ENCODE measurements at regions not wholly inside any gene's neighbourhood (a gene's known extent, or its start where the extent isn't known, plus 50 kb on each side); places are given as distances from the start of the nearest gene placed in this dataset.

DNA sequence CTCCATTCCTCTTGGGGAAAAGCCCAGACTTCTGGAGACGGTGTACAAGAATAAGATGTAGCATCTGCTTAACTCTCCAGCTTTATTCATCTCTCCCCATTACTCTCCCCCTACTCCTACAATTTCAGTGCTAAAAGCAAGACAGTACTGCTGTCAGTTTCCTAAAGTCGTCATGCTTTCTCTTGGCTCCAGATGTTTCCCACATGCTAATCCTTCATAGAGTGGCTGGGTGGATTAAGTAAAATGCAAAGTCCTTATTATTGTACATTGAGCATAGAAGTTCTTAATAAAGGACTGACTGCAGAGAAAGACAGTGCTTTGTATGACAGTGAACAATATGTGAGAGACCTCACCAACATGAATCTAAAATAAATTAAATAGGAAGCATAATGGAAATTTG is 142.2 kb upstream of the UBASH3B start:
- no peaks in the 10 kb centered on the region for H3K9me3 Mint-ChIP-seq
- ChIA-PET POLR2A (no interaction called here), CTCF (no interaction called here)

DNA sequence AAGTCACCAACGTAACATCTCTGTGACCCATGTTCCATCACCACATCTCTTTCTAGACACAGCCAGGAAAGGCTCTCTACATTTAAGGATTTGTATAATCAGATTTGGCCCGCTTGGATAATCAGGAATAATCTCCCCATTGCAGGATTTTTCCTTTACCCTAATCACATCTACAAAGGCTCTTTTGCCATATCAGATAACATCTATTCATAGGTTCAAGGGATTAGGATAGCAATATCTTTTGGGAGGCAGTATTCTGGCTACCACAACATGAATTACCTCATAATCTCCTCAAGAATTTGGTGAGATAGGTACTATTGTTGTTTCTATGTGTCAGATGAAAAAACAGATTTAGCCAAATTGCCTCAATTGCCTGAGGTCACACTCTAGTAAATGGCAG is 142.8 kb upstream of the UBASH3B start:
- DNase-seq, result no peak
- no peaks in the 10 kb centered on the region for H3K36me3 Mint-ChIP-seq (ENCODE audit: low read depth)
- H3K9me3 Mint-ChIP-seq, result no peaks in the 10 kb centered on the region
- no peak overlapping the region for H3K4me3 Mint-ChIP-seq
- H3K4me1 Mint-ChIP-seq, result no peaks in the 10 kb centered on the region
- CTCF ChIA-PET, result no interaction called here
- H3K27me3 Mint-ChIP-seq, result no peaks in the 10 kb centered on the region
- H3K27ac Mint-ChIP-seq, result no peak overlapping the region
- POLR2A ChIA-PET, result no interaction called here

More for the DNA sequence above, 142.2 kb upstream of the UBASH3B start:
- no peak for DNase-seq
- H3K4me3 Mint-ChIP-seq, result no peak overlapping the region
- no peaks in the 10 kb centered on the region for H3K36me3 Mint-ChIP-seq (ENCODE audit: low read depth)
- no peaks in the 10 kb centered on the region for H3K27me3 Mint-ChIP-seq
- no peak overlapping the region for H3K27ac Mint-ChIP-seq
- no peaks in the 10 kb centered on the region for H3K4me1 Mint-ChIP-seq

DNA sequence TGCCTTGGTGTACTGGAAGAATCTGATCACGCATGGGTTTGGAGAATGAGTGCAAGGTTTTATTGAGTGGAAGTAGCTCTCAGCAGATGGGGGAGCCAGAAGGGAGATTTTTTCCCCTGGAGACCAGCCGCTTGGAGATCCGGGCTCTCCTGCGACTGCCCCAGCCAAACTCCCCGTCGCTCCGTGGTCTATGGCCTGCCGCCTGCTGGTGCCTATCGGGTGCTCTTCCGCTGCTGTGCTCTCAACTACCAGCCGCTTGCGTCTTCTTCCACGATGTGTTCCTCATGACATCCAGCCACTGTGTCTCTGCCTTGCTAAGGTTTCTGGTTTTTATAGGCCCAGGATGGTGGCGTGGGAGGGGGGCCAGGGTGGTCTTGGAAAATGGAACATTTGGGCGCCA is 145.6 kb upstream of the UBASH3B start:
- ChIA-PET CTCF (no interaction called here), POLR2A (no interaction called here)
- no peak overlapping the region for H3K4me3 Mint-ChIP-seq
- DNase-seq, result no peak
- no peaks in the 10 kb centered on the region for H3K9me3 Mint-ChIP-seq
- H3K27me3 Mint-ChIP-seq, result peaks cover 7% of the 10 kb centered on the region
- no peaks in the 10 kb centered on the region for H3K4me1 Mint-ChIP-seq
- H3K36me3 Mint-ChIP-seq (ENCODE audit: low read depth), result no peaks in the 10 kb centered on the region
- H3K27ac Mint-ChIP-seq, result no peak overlapping the region

DNA sequence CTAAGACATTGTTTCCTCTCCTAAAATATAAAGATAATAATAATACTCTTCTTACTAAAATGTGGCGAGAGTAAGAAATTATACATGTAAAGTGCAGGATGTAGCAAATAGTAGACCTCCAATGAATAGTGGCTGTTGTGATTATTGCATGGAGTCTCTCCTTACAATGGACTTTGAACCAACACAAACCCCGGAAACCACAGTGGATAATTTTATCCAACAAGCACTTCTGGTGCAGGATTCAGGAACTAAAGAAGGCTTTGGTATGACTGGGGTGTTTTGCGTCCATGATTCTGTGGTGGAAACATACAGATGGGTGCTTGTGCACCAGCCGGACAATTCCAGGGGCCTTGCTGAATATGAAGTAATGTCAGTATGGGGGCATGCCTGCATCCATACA is 146.4 kb upstream of the UBASH3B start:
- H3K36me3 Mint-ChIP-seq (ENCODE audit: low read depth), result no peaks in the 10 kb centered on the region
- H3K27ac Mint-ChIP-seq, result no peak overlapping the region
- DNase-seq, result no peak
- H3K4me1 Mint-ChIP-seq, result no peaks in the 10 kb centered on the region
- POLR2A ChIA-PET, result no interaction called here
- no peak overlapping the region for H3K4me3 Mint-ChIP-seq
- peaks cover 7% of the 10 kb centered on the region for H3K27me3 Mint-ChIP-seq
- no peaks in the 10 kb centered on the region for H3K9me3 Mint-ChIP-seq
- CTCF ChIA-PET, result no interaction called here

DNA sequence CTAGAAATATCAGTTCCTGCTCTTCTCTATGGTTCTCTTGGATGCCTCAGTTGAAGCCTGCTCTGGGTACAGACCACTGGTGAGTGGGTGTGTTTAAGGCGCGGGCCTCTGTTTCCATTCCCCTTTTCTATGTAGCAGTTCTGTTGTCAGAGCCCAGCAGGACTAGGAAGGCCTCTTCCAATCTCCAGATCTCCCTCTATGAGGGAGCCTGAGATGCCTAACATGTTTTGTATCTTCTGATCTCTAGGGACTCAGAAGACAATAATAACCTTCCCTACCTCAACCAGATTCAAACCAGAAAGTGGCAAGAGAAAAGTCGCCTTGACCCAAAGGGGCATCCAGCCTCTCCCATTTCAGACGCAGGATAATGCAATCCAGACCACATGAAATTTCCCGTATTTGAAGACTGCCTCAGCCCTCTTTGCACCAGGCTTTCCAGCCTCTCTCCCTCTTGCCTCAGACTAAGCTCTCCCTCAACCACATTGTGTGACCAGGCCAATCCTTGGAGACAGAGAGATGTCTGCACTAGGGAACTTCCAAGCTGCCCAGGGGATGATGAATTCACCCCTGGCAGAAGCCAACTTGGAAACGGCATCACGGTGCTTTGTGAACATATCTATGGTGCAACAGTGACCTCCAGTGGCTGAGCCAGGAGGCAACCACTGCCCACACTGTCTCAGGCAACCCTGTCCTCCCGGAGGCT is 150.1 kb upstream of the UBASH3B start:
- H3K4me1 Mint-ChIP-seq, result no peaks in the 10 kb centered on the region
- peak; percentile 54 for DNase-seq
- ChIA-PET CTCF (interaction anchor here (0.6 to 3.1 kb wide), 5 partner anchors 10 to 1186 kb away, joined by 3 to 16 read pairs (median 4); no protein-coding TSS in a partner anchor), POLR2A (no interaction called here)
- H3K27me3 Mint-ChIP-seq, result peaks cover 10% of the 10 kb centered on the region
- H3K36me3 Mint-ChIP-seq (ENCODE audit: low read depth), result no peaks in the 10 kb centered on the region
- no peaks in the 10 kb centered on the region for H3K9me3 Mint-ChIP-seq
- H3K4me3 Mint-ChIP-seq, result no peak overlapping the region
- no peak overlapping the region for H3K27ac Mint-ChIP-seq

DNA sequence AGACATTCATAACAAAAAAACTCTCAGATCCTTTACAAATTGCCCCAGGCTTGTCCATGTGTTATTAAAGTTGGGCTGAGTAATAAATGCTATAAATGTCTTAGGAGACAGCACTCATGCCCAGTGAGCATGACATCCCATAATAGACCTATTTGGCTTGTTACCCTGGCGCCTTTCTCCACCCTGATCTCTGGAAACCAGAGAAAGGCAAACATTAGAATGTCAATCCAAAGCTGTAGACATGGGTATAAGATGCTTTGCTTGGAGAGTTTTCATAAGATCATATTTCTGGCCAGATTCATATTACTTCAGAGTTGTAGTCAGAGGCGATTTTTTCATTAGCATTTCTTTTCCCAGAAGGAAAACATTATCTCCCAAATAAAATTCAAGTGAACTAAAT is 161.3 kb upstream of the UBASH3B start:
- ChIA-PET CTCF (no interaction called here), POLR2A (no interaction called here)
- no peaks in the 10 kb centered on the region for H3K4me1 Mint-ChIP-seq
- no peaks in the 10 kb centered on the region for H3K27me3 Mint-ChIP-seq
- H3K4me3 Mint-ChIP-seq, result no peak overlapping the region
- no peaks in the 10 kb centered on the region for H3K9me3 Mint-ChIP-seq
- no peak for DNase-seq
- H3K36me3 Mint-ChIP-seq (ENCODE audit: low read depth), result no peaks in the 10 kb centered on the region
- H3K27ac Mint-ChIP-seq, result no peak overlapping the region

DNA sequence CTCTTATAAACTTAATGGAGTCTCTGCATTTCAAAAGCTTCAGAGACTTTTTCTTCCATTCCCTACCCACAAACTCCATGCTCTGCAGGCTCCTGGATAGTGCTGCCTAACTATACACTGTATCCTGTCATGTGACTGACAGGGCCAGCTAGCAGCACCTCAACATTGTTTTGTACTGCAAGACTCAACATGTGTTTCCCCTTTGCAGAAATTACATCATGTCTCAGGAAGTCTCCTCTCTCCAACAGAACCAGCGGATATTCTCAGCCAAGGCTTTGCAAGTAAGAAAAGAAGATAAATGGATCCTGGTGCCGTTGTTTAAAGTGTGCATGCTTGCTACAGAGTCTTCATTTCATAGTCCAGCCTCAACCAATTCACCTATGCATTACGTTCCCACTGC is 164.0 kb upstream of the UBASH3B start:
- no peak for DNase-seq
- Mint-ChIP-seq H3K4me3 (no peak overlapping the region), H3K36me3 (ENCODE audit: low read depth) (no peaks in the 10 kb centered on the region), H3K27me3 (no peaks in the 10 kb centered on the region), H3K9me3 (no peaks in the 10 kb centered on the region), H3K4me1 (no peaks in the 10 kb centered on the region), H3K27ac (no peak overlapping the region)
- CTCF ChIA-PET, result no interaction called here
- POLR2A ChIA-PET, result no interaction called here

DNA sequence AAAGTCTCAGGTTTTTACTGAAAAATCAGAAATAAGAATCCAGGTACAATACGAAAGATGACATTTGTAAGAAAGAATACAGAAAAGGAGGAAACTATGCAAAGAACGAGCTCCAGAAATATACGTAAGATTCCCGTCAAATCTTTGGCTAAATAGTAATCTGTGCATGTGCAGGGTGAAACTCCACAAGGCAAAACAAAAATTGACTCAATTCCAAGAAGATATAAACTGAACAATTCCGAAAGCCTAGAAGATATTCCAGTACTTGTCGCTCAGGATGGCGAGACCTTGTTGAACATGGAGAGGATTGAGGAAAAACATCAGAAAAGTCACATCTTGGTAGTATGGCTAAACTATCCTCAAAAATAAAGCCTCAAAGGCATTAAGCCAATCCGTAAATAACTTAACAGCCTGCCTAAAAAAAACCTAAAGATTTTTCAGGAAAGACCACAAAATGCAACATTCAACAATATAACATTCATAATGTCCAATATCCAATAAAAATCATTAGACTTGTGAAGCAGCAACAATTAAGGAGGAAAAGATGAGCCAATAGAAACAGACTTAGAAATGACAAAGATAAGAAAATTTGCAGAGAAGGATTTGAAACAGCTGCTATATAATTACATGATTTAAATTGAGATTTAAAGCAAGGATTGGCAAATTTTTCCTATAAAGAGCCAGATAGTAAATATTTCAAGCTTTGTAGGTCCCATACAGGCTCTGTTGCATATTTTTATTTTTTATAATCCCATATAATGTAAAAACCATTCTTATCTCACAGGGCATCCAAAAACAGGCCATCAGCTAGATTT is 166.4 kb upstream of the UBASH3B start:
- H3K36me3 Mint-ChIP-seq (ENCODE audit: low read depth), result no peaks in the 10 kb centered on the region
- no peak overlapping the region for H3K4me3 Mint-ChIP-seq
- no peaks in the 10 kb centered on the region for H3K9me3 Mint-ChIP-seq
- H3K27me3 Mint-ChIP-seq, result no peaks in the 10 kb centered on the region
- CTCF ChIA-PET, result no interaction called here
- H3K27ac Mint-ChIP-seq, result no peak overlapping the region
- POLR2A ChIA-PET, result no interaction called here
- DNase-seq, result no peak
- H3K4me1 Mint-ChIP-seq, result no peaks in the 10 kb centered on the region

DNA sequence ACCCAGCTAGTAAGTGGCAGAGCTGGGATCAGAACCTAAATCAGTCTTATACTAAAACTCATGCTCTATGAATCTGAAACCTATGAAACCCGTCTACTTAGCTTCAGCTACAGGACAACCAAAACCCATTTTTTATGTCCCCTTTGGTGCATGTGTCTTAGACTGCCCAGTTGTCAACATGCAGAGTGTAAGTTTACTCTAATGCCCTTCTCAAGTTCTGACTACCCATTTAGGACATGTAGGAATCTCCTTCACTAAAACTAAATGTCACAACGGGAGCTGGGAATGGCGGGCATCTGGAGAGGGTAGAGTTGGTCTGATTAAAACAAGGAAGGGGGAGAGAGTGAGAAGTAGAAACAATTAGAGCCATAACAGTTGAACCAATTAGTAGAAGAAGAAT is 167.9 kb upstream of the UBASH3B start:
- no peak overlapping the region for H3K27ac Mint-ChIP-seq
- H3K36me3 Mint-ChIP-seq (ENCODE audit: low read depth), result no peaks in the 10 kb centered on the region
- H3K4me1 Mint-ChIP-seq, result no peaks in the 10 kb centered on the region
- no peak for DNase-seq
- peaks cover 7% of the 10 kb centered on the region for H3K9me3 Mint-ChIP-seq
- ChIA-PET POLR2A (no interaction called here), CTCF (no interaction called here)
- H3K27me3 Mint-ChIP-seq, result no peaks in the 10 kb centered on the region
- H3K4me3 Mint-ChIP-seq, result no peak overlapping the region

DNA sequence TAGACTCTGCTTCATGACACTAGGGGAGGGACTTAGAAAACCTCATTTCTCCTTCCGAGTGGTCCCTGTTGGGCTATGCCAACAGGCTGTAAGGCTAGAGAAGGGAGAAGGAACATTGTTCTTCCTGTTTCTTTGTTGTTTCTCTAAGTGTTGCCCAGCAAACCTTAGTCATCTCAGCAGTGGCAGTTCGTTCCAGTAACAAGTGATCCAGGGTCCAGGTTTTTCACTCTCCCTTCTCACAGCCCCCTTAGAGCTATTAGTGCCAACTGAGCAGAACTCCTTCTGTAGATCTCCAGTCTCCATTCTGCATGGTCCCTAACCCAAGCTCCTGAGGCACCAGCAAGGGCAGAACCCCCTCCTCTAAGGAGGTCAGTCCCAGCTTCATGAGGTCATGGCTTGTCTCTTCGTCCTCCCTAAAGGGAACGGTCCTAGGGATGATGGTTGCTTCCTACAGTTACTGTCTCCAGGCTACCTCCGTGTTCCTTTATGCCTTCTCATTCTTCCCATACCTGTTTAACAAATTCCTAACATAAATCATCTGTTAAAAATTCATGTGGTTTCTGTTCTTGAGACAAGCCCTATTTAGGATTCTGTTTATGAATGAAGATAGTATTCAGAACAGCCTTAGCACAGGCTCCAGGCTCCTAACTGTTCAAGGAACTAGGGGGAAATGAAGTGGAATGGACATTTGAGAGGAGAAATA is 168.6 kb upstream of the UBASH3B start:
- Mint-ChIP-seq H3K27me3 (no peaks in the 10 kb centered on the region), H3K27ac (no peak overlapping the region), H3K4me3 (no peak overlapping the region), H3K4me1 (no peaks in the 10 kb centered on the region), H3K9me3 (peaks cover 7% of the 10 kb centered on the region), H3K36me3 (ENCODE audit: low read depth) (no peaks in the 10 kb centered on the region)
- ChIA-PET CTCF (no interaction called here), POLR2A (no interaction called here)
- no peak for DNase-seq

DNA sequence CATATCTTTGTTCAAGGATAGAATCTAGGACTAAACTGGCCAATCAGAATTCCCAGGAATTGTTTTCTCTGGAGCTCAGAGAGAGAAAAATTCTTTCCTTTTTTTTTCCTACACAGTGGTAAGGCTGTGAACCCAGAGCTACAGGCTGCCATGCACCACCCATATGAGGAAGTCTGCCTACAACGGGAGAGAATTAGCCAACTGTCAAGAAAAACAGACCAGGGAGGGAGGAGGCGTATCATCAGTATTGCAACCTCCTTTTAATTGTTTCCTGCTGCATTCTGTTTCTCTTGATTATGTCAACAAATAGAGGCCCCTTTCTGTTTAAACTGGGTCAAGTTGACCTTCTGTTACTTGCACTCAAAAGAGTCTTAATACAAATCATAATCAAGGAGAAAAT is 176.5 kb upstream of the UBASH3B start:
- Mint-ChIP-seq H3K4me1 (no peaks in the 10 kb centered on the region), H3K36me3 (ENCODE audit: low read depth) (no peaks in the 10 kb centered on the region), H3K27me3 (no peaks in the 10 kb centered on the region), H3K27ac (no peak overlapping the region), H3K9me3 (peaks cover 7% of the 10 kb centered on the region), H3K4me3 (no peak overlapping the region)
- DNase-seq, result no peak
- POLR2A ChIA-PET, result no interaction called here
- CTCF ChIA-PET, result no interaction called here

DNA sequence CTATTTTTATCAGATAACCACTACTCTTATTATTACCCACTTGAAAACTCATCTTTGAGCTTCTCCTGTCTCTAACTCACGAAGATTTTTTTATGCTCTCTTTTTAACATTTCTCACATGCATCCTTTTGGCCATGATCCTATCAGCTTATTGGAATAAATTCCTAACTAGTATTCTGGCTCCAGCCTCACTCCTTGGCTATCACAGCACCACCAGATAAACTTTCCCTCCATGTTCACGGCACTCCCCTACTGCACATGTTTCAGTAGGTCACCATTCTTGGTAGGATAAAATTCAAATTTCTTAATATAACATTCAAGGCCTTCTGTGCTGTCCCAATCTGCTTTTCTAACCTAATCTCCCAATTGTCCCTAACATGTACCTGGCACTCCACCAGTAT is 186.6 kb upstream of the UBASH3B start:
- no peak for DNase-seq
- Mint-ChIP-seq H3K4me1 (no peaks in the 10 kb centered on the region), H3K9me3 (no peaks in the 10 kb centered on the region), H3K4me3 (no peak overlapping the region), H3K27me3 (no peaks in the 10 kb centered on the region), H3K27ac (no peak overlapping the region), H3K36me3 (ENCODE audit: low read depth) (no peaks in the 10 kb centered on the region)
- ChIA-PET CTCF (no interaction called here), POLR2A (no interaction called here)

DNA sequence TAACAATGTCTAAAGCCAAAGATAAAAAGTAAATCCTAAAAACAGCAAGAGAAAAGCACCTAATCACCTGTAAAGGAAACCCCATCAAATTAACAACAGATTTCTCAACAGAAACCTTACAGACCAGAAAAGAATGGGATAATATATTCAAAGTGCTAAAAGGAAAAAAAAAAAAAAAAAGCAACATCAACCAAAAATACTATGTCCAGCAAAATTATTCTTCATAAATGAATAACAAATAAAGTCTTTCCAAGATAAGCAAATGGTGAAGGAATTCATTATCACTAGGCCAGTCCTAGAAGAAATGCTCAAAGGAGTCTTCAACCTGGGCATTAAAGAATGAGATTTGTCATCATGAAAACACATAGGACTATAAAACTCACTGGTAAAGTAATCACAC is 192.0 kb upstream of the UBASH3B start:
- Mint-ChIP-seq H3K4me3 (no peak overlapping the region), H3K36me3 (ENCODE audit: low read depth) (no peaks in the 10 kb centered on the region), H3K9me3 (peaks cover 4% of the 10 kb centered on the region), H3K27ac (no peak overlapping the region), H3K4me1 (no peaks in the 10 kb centered on the region), H3K27me3 (no peaks in the 10 kb centered on the region)
- no peak for DNase-seq
- ChIA-PET CTCF (interaction anchor here (0.6 kb wide), 1 partner anchor 146 kb away, joined by 3 read pairs; no protein-coding TSS in a partner anchor), POLR2A (no interaction called here)

DNA sequence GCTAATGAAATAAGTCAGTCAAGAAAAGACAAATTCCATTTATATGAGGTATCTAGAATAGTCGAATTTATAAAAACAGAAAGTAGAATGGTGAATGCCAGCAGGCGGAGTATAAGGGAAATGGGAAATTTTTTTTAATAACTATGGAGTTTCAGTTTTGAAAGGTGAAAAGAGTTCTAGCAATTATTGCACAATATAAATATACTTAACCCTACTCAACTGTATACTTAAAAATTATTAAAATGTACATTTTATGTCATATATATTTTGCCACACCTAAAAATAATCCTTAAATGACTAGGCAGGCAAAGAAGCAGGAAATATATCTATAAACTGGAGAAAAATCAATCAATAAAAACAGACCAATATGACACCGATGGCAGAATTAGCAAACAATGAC is 196.5 kb upstream of the UBASH3B start:
- no peaks in the 10 kb centered on the region for H3K36me3 Mint-ChIP-seq (ENCODE audit: low read depth)
- ChIA-PET CTCF (no interaction called here), POLR2A (no interaction called here)
- DNase-seq, result no peak
- H3K27ac Mint-ChIP-seq, result no peak overlapping the region
- no peak overlapping the region for H3K4me3 Mint-ChIP-seq
- no peaks in the 10 kb centered on the region for H3K4me1 Mint-ChIP-seq
- H3K9me3 Mint-ChIP-seq, result peaks cover 4% of the 10 kb centered on the region
- no peaks in the 10 kb centered on the region for H3K27me3 Mint-ChIP-seq

All from activated CD4-positive, alpha-beta memory T cell treated with anti-CD3 and anti-CD28 coated beads, Interleukin-2, amount 10 ng/mL, durations not matched to agents 7 days and 5 days (primary cell).